ENCODE measurements at regions not wholly inside any gene's neighbourhood (a gene's known extent, or its start where the extent isn't known, plus 50 kb on each side); places are given as distances from the start of the nearest gene placed in this dataset.

DNA sequence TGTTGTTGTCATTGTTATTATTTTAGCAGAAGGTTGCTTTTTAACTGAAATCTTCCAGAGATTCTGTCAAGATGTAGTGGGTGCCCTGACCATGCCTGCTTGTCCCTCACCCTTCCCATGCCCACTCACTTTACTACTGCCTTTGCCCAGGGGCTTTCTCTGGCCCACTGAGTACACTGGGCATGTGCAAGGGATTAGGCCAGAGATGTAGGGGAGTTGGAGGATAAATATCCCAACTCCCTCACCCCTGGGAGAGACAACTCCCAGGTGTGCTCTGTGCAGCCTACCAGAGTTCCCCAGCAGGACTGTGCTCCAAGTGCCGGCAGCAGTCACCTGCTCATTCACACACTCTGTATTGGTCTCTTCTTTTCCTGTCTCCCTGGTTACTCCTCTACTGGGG lies 559.1 kb downstream of the MIAT start:
- TF ChIP-seq POLR2AphosphoS5 (IDR thresholded peaks at IDR 0.05; ENCODE audit: low read depth, low read length) (no peak), REST (IDR thresholded peaks at IDR 0.05; ENCODE audit: insufficient read depth in 1 of 2, low read depth in 2 of 2, low read length in 2 of 2) (no peak)

All from PFSK-1 (cell line).